ENCODE measurements at regions not wholly inside any gene's neighbourhood (a gene's known extent, or its start where the extent isn't known, plus 50 kb on each side); places are given as distances from the start of the nearest gene placed in this dataset.

DNA sequence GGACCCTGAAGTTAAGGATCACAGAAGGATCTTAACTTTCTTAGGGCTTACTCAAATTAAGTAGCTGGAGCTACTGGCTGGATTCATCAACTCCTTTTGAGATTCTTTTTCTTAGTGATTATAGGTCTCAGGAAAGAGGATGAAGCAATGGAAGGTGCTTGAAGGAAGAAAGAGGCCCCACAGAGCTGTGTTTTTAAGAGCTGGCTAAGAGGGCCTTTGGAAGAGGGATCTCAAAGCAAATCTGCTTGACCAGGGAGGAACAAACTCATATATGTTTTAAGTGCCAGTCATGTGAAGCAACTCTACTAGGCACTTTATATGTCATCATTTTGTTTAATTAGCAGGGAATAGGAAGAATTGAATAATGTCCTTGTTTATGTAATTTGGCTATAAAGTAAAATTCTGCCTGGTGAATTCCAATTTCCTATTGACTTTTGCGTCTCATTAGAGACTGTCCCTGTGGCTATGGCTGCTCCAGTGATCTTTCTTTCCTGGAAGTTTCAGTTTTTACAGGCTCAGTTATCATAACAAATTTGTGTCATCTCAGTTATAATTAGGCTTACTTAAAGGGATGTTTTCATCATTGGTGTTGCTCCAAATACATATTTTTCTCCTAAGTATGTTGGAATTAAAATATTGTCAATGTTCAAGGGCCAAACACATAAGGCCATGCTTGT, 222.8 kb upstream of the CITED2 start:
- DNase-seq (ENCODE audit: low spot score) = no peak

DNA sequence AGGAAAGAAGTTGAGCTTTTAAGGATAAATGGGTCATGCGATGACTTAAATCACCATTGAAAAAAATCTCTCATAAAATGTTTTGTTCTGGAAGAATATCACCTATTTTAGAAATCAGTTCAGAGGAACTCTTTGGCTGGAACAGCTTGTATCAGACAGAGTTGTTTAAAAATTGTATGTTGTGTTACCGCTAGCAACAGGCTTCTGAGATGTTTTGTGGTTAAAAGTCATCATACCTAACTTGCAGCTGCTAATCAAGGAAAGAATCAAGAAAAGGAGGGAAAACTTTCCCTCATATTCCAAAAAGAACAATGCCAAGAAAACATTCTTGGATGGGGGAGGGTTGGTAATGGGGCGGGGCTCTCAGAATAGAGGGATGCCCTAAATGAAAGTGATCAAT, 220.7 kb upstream of the CITED2 start:
- no peak for DNase-seq (ENCODE audit: low spot score)

DNA sequence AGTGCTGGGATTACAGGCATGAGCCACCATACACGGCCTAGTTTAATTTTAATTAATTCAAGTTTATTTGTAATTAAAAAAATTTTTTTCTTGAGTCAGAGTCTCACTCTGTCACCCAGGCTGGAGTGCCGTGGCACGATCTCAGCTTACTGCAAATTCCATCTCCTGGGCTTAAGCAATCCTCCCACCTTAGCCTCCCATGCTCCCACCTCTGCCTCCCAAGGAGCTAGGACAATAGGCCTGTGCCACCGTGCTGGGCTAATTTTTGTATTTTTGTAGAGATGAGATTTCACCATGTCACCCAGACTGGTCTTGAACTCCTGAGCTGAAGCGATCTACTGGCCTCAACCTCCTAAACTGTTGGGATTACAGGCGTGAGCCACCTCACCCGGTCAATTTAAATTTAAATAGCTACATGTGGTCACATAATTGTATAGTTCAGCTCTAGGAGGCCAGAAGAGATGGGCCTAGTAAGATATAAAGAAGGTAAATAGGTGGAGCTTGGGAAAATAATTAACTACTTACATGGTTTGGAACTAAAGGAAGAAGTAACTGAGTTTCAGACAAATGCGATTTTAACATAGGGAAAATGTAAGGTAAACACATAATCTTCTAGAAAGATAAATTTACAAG, 220.0 kb upstream of the CITED2 start:
- DNase-seq (ENCODE audit: low spot score) = no peak

DNA sequence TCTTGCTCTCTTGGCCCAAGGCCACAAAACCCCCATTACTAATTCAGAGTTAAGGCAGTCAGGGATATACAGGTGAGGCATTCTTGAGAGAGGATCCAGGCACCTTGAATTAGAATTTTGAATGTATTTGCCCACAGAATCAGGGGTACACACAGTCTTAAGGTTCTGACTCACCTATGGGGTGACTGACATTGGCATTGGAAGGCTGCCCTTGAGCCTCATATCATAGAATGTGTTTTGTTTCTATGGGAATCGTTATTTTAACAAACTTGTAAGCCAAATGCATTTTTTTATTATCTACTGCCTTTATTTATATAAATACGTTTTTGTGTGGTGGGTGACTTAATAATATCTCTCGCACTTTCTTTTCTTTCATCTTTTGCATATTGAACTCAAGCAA, 218.6 kb upstream of the CITED2 start:
- DNase-seq (ENCODE audit: low spot score) = no peak

DNA sequence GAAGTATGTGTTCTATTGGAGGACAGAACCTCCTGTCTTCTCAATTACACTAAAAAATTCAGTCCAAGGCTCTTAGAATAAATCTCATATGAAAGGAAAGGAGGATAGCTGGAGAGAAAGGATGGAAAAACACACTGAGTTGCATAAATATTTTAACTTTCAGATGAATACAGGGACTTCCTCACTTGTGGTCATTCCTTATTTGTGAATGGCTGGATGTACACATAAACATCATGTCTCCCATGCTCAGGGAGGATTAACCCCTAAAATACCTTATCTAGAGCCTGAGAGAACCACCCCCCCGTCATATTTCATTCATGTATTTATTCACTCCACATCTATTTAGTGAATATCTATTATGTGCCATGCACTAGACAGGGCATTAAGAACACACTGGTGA, 217.6 kb upstream of the CITED2 start:
- no peak for DNase-seq (ENCODE audit: low spot score)

DNA sequence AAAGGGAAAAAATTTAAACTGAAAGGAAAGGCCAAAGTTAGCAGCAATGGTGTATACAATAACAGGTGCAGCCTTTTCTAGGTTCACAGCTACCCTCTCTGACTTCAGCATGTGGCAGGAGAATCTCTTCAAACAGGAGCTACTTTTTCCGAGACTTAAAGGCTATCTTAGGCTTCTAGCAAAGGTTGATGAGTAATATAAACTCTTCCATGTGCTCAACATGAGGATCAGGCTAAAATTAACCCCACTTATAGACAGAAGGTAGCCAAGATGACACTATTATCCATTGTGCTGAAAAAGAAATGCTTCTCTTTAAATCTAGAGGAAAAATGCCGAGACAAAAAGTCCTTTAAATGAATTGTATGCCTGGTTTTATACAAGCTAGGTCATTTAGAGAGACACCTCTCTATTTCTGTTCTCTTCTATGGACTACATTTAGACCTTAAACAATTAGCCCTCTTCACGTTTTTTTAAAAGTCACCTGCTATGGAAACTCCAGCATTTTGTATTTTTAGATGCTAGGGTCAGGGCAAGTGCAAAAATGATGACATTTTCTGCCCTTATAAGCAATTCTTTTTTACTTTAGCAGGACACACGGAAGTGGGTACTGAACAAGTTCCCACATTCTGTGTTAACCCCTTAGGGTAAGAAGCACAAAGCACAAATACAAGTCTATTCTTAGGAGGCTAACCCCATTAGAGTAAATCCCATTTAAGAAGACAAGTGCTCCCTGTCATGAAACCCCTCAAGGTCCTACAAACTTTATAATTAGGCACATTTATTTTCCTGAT, 216.8 kb upstream of the CITED2 start:
- no peak for DNase-seq (ENCODE audit: low spot score)

DNA sequence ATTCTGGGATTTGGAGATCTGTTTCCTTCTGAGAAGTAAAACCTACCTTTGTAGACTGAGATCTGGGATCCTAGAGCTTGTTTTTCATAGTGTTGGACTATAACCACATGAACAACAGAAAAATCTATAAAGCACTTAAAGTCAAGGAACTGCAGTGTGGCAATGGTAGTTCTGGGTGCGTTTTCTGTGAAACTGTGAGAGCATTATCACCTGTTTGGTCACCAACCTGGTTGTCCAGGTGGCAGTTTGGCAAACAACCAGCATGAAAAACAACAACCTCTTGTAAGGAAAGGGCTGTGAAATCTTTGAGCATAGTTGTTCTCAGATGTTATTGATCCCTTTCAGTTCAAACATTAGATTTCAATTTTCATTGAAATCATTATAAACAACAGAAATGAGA, 215.8 kb upstream of the CITED2 start:
- no peak for DNase-seq (ENCODE audit: low spot score)

DNA sequence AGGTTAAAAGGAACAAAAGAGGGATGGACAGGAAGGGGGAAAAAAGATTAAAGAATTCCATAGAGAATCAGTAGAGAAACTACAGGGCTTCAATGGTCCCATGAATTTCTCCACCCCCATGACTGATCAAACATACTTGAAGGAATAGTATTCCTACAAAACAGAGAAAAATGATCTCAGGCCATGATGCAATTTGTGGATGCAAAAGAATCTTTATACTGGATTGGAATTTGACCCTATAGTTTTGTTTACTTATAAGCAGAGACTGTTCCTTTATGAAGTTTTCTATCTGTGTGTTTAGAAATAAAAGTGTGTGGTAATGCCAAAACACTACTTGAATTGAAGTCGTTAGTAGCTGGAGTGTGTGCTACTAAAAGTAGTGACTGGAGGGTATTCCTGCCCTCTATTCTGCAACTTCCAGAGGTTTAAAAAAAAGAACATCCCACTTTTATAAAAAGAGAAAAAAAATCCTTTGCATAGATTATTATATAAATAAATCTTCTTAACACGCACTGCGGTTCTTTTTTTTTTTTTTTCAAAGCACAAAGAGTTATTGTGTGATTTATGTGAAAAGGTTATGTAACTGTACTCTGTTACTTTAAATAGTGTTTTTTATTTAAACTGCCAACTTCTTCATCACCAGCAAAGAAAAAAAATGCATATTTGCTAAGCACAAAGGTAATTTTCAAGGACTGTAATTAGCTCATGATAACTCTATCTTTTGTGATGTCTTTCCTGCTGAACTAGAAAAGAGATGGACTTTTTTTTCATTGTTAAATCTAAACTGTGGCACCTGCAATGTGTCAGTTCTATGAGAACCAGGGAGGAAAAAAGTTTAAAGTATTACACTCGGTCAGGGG, 214.5 kb upstream of the CITED2 start:
- no peak for DNase-seq (ENCODE audit: low spot score)

DNA sequence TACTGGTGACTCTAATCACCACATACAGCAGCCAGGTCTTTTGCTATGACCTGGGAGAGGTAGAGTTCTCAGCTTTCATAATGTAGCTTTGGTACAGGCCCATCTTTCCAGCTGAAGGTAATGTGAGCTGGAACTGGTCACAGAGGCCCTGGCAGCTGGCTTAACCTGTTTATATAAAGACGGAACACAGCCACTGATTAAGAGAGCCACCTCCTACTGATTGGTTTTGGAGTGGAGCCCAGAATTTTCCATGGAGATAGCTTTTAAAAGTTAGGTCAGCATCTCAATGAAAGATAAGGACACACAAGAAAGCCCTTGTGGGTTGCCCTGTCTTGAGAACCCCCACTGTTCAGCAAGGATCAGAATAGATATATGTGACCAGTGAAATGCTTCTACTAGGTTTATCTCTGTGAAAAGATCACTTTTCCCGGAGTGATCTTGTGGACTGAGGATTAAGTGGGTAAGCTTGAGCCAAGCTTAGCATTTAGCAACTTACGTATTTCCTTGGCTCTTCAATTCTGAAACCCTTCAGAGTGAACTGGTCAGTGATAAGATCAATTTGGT, 213.7 kb upstream of the CITED2 start:
- DNase-seq (ENCODE audit: low spot score) = no peak

DNA sequence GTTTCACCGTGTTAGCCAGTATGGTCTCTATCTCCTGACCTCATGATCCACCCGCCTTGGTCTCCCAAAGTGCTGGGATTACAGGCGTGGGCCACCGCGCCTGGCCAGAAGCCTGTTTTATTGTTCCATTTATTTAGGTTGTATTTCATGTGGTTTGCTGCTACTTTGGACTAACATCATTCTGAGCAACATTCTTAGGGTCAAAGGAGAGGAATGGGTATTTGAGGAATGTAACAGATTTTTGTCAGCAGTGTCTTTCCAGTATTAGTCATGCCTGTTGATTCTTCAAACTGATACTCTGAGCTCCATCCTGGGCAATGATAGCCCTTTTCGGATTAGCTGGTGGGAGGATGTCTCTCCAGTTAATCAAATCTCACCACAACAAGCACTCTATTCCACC, 213.0 kb upstream of the CITED2 start:
- DNase-seq (ENCODE audit: low spot score) = no peak

DNA sequence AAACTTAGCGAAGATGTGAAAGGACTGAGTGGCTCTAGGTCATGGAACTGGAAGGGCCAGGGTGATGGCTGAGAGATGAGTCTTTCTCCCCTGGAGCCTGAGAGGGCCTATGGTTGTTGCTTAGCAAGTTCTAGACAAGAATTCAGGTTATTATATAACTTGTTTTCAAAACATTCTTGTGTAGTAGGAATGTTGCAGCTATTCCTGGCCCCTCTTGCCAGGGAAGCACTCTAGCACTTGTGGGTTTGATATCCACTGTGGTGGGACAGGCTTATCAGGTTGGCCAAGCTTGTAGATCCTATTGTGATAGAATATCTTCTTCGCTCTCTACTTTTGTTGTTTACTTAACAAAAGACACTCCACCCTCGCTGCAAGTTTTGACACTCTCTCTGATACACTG, 211.8 kb upstream of the CITED2 start:
- peak; percentile 12 for DNase-seq (ENCODE audit: low spot score)

DNA sequence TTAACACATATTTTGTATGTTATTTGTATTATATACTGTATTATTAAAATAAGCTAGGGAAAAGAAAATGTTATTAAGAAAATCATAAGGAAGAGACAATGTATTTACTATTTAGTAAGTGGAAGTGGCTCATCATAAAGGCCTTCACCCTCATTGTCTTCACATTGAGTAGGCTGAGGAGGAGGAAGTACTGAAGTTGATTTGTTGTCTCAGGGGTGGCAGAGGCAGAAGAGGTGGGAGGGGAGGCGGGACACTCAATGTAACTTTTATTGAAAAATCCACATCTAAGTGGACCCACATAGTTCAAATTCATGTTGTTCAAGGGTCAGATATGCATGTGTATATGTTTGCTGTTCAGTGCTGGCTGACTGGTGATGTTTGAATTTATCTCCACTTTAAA, 210.2 kb upstream of the CITED2 start:
- no peak for DNase-seq (ENCODE audit: low spot score)

DNA sequence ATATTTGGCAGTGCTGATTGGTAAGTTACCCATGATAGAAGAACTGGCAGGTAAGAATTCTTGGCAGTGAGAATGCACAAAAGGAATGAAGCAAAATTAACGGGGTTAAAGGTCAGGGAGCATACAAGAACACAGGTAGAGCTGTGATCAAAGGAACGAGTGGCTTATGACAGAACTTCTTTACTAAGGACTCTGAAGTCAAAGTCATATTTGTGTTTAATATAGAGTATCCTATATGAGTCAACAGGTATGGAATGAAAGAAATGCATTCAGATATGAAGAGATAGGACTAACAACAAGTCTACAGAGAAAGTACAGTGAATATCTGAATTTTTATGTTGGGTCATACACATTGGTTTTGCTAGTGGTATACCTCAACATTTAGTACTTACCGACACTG, 209.0 kb upstream of the CITED2 start:
- DNase-seq (ENCODE audit: low spot score) = no peak

DNA sequence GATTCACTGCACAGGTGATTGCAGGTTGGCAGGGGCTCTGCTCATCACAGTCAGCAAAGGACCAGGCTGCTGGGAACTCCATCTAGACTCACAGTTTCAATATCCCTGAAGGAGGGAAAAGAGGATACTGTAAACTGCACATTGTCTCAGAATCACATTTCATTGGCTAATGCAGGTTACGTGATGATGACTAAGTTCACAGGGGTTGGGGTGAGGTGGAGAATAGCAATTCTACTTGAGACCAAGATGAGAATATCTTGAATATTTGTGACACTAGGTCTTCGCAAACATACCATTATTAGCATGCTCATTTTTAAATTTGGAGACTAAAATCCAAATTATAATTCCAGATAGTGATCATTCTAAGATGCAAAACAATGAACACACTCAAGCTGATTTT, 208.5 kb upstream of the CITED2 start:
- DNase-seq (ENCODE audit: low spot score) = no peak

DNA sequence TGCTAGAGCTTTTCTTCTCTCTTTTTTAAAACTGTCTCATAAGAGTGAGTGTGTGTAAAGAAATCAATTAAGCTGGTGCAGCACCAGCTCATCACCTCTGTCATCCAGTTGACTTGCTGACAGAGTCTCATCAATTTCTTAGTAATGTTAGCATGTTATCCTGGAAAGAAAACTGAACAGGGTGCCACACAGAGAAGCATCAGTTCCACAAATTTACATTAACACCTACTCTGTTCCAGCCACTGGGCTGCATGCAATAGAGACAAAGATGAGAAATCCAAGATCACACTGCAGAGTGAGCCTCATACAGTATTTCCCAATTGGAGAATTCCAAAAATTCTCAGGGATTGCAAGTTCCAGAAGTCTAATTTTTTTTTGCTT, 207.0 kb upstream of the CITED2 start:
- DNase-seq (ENCODE audit: low spot score) = no peak

DNA sequence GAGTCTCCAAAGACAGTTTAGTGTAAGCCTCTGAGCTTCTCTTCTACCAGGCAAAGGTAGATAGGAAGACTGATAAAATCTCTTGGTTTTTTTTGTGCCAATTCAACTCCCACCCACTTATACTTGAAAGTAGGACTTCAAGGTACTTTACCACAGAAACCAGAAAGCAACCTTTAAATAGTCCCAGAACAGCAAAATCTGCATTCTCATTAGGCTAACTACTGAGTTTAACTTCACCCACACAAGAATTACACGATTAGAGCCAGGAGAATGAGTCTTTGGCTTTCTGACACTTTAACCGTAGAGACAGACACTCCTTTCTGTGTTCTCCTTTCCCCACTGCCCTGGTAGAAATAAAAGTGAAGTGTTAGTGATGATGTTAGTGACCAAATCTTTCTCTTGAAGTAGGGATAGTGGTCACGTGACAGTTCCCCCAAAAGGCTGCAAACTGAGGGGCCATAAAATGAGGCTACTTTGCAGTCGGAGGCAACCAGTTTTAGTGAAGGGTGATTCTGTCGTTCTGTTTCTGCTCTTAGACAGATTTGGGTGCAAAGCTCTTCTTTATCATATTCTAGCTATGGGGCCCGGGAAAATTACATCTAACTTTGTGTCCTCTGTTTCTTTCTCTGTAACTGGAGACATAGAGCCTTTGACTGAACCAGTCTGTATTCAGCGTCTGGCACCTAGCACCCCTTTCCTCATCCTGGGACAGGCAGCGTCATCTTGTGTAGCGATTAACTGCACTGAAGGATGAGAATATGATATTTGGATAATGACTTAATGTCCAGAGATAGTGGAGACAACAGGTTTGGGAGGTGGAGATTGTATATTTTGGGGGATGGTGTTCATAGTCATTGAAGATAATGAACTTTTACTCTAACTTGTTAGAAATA, 206.4 kb upstream of the CITED2 start:
- no peak for DNase-seq (ENCODE audit: low spot score)

DNA sequence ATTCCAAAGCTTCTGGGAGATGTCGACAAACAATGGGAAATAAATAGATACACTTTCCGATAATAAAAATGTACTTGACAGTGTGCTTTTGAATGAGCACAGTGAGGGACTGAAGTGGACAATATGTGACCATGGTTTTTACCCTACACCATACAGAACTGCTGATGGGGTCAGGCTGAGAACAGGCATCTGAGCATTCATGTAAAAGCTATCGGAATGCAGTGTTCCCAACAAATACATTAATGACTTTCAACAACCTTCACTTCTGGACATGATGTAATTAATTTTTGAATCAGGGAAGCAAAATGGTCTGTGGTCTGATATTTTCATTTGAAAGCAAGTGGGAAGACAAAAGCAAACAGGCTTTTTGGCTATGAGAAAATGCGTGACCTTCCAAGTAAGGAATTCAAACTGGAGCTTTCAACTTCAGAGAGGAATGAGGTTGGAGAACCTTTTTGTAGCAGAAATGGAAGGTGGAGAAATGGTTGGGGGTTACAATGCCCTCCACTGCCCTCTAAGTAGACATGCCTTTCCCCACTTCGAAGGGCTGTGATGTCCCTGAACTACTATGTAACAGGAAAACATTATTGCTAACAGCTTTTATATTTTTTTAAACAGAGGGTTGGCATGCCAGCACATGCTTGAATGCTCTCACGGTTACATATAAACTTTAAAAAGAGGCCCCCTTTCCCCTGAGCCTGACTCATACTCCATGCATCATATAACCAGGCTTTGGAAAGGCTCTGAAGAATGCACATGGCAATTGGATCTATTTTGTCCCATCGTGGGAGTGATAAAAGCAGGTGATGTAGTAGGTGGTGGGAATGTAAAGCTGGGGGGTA, 203.5 kb upstream of the CITED2 start:
- DNase-seq (ENCODE audit: low spot score) = no peak

DNA sequence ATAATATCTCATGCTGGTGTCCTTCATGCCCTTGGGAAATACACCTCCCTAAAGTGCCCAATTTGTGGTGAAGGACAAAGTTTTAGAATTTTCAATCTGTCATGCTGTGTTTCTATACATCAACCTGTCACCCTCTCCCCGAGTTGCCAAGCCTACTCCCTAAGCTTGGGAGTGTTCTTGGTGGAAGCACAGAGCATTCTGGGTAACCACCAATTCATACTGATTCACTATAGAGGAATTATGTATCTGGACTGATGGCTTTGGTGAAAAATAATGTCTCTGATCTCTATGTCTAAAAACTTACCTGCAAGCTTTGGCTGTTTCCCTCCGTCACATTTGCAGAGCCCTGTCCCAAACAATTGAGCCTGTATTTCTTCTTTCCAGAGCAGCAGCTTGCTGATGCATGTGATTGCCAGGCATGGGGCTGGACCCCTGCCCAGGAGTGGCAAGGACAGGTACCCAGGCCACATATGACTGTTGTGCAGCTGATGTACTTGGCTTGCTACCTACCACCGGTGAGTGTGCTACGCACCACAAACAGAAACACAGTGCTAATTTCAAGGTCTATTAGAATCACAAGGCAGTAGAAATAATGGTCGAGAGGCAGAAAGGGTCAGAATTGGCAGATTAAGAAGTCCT, 202.8 kb upstream of the CITED2 start:
- DNase-seq (ENCODE audit: low spot score) = no peak

DNA sequence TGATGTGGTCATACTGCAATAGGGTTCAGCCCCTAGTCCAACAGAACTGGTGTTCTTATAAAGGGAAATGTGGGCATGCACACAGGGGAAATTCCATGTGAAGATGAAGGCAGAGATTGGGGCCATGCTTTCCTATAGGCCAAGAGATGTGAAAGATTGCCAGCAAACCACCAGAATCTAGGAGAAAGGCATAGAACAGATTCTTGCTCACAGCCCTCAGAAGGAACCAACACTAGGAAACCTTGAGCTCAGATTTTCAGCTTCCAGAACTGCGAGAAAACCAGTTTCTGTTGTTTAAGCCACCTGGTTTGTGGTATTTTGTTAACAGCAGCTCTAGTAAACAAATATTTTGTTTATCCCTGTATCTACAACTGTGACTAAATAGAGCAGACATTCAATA, 197.6 kb upstream of the CITED2 start:
- no peak for DNase-seq (ENCODE audit: low spot score)

DNA sequence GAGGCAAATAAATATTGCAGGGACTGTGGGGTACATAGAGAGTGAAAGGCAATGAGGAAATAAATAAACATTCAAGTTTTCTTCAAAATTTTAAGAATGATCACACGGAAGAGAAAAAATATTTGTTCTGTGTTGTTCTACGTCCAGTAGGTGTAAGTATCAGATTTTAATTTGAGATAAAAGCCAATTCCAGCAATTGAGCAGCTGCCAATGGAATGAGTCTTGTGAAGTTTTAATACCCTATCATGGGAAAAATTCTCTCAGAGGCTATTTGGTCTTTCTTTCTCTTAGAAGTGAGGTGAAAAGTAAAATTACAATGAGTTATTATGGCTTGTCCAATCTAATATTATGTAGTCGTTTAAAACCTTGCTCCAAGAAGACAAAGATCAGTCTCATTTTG, 195.7 kb upstream of the CITED2 start:
- DNase-seq (ENCODE audit: low spot score) = no peak

All from D341Med (cell line).